ENCODE measurements at regions not wholly inside any gene's neighbourhood (a gene's known extent, or its start where the extent isn't known, plus 50 kb on each side); places are given as distances from the start of the nearest gene placed in this dataset.

DNA sequence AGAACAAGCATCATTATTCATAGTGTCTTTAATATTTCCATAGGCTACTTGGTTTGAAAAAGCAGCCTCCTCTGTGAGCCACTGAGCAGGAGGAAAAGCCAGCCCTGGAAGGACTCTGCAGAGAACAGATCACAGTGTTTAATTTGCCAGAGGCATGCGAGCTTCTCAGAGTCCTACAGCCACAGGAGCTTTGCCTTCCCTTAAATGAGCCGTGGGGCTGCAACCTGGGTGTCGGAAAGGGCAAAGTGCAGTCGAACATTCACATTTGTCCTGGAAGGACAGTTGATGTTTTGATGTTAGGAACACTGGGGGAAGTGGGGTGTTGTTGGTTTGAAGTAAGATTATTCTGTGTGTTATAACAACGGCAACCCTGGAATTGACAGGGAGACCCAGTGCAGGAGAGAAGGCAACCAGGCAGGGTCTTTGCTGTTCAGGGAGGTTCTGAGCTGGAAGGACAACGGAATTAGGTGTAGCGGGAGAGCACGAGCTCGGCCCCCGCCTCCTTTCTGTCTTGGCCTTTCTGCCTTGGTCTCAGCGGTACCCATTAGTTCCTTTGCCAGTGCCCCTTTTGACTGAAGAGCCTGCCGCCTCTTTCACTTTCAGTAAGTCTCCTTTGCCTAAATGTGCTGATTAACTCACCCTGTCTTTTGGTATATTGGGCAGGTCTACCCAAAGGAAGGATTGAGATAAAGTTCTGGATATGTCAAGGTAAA lies 192.3 kb upstream of the PITRM1 start:
- no peak for DNase-seq

DNA sequence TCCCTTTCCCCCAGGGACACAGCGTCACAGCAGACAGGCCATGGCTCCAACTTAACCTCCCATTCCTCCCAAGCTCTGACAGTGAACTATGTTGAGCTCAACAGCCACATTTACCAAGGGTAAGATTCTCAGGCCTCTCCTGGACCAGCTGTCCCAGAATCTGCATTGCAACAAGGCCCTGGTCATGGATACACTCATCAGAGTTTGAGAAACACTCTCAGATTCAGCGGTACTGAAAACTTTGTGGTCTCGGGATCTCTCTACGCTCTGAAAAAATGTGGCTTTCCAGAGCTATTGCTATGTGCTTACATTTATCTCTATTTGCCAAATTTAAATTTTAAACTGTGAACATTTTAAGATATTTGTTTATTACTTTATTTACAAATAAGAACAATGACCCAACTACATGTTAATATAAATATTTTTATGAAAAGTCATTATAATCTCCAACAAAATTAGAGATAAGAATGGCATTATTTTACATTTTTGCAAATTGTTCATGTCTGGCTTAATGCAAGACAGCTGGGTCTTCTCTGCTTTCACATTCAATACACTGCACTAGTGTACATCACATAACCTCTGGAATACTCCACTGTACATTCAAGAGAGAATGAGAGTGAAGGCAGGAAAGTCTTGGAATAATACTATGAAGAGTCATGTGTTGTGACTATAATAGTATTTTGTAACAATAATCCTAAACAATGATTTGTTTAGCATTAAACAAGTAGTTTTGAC lies 190.9 kb upstream of the PITRM1 start:
- no peak for DNase-seq

DNA sequence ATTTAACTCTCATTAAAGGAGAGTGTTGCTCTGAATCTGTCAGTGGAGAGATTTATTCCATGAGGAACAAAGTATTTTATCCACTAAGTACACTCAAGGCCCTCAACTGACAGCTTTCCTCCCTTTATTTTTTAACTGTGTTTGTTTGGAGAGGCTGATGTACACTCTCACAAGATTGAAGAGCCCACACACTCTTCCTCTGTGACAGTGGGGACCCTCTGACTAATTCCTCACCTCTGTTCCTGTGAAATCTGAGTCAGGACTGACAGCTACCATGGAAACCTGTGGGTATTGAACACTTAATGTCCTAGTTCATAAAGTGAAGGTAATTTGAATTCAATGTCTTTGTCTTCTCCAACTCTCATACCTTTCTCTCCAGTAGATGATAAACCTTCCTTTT lies 189.8 kb upstream of the PITRM1 start:
- no peak for DNase-seq

DNA sequence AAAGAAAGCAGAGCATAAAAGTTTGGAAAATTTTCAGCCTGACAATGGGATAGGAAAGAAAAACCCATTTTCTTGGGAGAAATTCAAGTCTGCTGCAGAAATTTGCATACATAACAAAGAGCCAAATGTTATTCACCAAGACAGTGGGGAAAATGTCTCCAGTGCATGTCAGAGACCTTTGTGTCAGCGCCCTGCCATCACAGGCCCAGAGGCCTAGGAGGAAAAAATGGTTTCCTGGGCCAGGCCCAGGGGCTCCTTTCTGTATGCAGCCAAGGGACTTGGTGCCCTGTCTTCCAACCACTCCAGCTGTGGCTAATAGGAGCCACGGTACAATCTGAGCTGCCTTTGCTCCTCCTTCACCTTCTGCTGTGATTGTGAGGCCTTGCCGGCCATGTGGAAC lies 189.1 kb upstream of the PITRM1 start:
- DNase-seq: no peak

DNA sequence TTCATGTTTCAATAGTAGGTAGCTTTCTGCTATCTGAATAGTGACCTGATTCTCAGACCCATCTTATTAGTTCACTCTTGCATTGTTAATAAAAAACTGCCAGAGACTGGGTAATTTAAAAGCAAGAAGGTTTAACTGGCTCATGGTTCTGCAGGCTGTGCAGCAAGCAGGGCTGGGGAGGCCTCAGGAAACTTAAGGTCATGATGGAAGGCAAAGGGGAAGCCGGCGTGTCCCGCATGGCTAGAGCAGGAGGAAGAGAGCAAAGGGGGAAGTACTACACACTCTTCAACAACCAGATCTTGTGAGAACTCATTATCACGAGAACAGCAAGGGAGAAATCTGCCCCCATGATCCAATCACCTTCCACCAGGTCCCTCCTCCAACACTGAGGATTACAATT lies 185.2 kb upstream of the PITRM1 start:
- DNase-seq: no peak

DNA sequence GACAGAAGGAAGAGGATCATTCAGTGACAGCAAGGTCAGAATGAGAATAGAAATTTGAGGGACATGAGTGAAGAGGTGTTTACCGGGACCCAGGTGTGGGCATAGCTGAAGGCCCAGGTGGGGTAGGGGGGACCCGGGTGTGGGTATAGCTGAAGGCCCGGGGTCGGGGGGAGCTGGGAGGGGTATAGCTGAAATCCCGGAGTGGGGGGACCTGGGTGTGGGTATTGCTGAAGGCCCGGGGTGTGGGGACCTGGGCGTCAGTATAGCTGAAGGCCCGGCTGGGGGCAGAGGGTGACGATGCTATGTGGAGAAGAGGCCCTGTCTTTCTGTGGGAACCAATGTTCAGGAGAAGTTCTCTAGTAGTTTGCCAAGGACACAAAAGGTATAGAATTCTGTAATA lies 183.0 kb upstream of the PITRM1 start:
- no peak for DNase-seq

DNA sequence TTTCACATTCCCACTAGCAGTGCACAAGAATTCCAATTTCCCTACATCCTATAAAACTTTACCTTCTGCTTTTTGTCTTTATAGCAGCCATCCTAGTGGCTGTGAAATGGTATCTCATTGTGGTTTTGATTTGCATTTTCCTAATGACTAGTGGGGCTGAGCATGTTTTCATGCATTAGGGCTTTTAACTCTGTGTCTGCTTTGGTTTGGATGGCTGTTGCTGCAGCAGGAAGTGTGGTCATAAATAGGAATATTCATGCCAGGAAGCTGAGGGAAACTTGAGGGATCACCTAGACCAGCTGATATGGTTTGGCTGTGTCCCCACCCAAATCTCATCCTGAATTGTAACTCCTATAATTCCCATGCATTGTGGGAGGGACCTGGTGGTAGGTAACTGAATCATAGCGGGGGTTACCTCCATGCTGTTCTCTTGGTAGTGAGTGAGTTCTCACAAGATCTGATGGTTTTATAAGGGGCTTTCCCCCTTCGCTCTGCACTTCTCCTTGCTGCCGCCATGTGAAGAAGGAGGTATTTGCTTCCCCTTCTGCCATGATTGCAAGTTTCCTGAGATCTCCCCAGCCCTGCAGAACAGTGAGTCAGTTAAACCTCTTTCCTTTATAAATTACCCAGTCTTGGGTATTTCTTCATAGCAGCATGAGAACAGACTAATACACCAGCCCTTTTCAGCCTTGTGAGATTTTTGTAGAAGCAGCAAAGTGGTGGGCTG lies 181.8 kb upstream of the PITRM1 start:
- DNase-seq: no peak

DNA sequence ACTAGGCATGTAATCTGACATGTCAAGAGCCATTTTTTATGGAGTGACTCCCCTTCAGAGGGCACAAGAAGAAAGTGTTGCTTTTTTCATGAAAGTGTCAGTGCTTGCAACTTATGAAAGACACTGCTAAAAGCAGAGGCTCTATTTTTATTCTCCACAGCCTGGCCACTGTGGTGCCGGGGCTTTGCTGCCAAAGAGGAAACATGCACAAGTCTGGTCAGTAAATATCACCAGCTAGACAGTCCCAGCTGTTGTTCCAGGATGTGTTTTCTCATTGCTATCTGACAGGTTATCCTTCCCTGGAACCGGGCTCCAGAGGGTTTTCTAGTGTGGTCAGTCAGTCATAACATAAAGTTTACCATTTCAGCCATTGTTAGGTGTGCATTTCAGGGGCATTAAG lies 180.7 kb upstream of the PITRM1 start:
- no peak for DNase-seq

DNA sequence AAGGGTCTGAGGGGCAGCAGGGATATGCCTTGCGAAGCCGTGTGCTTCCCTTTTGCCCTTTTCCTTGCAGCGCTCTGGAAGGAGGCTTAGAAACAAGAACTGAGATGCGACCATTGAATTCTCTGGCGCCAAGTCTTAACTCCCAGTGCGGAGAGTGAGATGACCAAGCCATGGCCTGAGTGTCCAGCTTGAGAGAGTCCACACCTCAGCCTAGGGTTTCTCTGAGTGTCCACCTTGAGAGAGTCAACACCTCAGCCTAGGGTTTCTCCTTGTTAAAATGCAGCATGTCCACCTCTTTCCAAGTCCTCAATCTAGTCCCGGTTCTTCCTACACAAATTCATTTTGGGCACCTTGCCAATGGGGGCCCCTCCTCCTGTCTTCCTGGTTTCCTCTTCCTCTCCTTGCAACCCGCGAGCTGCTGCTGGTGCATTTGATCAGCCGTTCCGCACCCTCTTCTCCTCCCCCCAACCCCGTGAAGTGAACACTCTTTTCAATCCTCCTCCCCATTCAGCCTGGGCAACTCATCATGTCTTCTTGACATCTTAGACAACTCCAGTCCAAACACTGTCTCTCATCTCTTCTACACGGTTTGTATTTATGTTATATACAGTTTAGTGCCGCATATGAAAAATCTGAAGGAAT lies 178.2 kb upstream of the PITRM1 start:
- no peak for DNase-seq

DNA sequence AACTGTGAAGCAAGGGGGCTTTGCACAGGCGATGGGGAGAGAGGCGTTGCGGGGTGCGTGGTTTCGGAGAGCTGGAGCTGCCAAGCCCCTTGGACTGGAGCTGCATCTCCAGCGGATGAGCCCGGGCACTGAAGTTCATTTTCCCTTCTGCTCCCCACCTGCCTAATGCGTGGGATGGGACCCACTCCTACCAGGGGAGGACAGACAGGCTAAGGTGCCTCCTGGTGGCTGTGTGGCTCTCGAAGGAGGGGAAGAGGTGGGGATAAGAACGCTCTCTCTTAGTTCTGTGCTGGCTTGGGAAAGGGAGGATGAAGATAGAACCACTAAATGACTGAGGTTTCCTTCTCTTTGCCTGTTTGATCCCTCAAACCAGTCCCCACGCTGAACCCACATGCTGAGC lies 177.6 kb upstream of the PITRM1 start:
- DNase-seq: no peak

DNA sequence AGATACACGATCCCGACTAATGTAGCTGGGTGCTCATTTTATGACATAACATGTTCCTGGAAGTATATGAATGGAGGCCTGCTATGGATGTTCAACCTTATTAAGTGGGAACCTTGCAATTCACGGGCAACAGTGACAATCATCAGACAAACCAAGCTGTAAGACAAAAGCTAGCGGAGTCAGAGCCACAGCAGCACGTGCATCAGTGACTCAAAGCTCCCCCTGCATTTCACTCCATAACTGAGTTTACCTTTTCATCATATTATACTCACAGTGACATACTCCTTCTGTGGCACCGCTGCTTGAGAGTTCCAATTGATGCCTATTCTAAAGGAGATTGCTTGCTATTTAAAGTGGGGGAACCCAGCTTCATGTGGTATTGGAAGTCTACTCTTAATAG lies 176.0 kb upstream of the PITRM1 start:
- no peak for DNase-seq

DNA sequence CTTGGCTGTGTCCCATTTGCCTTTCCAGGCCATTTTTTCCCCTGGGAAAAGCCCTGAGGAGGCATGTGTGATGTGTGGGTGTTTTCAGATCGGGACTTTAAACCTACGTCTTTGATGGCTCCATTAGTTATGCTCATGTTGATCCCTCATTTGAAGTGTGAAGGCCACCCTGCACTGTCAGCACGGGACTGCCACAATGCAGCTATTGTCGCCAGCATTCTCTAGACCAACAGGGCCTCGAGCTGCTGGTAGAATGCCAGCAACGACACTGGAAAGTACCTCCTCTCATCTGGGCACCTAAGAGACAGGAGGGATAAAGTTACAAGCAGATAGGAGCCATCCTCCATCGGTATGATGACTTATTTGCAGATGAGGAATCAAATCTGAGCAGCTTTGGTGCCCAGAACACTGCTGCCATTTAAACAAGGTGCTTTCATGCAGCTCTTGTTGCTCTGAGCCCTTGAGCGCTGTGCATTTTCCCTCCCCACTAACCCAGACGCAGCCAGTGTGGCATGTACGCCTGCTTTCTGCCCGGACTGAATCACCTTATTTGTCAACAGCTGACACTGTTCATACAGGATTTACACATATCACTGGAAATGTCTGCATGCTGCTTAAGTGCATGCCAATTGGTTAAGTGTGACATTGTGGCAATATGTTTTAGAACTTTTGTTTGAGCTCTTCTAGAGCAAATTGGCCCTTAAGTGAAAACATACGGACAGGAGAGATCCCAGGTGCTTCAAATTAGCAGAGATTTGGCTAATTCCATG lies 175.0 kb upstream of the PITRM1 start:
- DNase-seq: no peak

DNA sequence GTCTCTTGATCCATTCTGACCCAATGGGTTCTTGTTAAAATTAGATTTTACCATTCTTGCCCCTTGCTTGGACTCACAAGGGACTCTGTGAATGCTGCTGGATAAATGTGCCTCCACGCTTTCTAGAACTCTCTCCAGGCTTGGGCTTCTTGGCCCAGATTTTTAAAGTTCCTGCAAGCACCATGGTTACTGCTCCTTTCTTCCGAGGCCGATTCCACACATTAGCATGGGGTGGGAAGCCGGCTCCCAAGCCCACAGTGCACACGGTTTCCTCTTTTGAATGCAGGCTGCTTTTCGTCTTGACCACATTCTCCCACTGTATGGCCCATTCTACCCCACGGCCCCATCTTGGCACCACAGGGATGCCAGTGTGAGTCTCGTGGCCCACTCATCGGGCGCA lies 174.3 kb upstream of the PITRM1 start:
- DNase-seq: no peak

DNA sequence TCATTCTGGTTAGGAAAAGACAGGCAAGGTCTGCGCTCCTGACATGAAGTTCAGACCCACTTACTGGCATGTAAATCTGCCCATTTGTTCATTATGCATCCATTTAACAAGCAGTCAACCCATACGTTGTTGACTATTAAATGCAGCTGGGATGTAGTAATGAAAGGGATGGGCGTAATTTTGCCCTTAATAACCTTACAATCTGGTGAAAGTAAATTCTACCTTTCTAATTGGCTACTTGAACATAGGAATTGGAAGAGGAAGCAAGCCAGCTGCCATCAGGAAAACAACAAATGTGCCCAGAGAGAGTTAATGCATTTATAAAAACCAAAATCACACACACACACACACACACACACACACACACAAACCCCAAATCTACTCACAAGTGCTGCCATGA lies 170.2 kb upstream of the PITRM1 start:
- DNase-seq: no peak

DNA sequence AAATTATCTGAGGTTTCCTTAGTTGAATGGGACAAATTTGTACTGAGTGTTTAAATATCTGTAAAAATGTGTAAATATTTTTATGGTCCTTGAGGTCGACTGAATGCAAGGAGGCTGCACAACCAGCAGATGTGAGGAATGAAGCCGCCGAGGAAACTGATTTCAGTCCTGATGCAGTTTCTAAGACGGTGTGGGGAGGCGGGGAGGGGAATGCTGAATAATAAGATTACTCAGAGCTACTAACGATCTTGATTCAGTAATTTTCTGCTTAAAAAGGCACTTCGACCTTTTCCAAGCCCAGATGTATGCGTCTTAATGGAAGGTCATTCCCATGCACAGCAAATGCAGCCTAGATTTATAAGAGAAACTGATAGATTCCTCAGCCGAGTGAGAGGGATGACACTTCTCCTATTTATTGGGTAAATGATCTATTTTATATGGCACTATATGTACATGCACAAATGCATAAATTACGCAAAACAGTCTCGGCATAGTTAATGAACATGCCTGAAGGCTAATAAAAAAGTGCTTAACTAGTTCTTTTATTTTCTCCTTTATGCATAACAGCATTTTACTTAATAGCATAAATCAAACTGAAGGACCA lies 167.6 kb upstream of the PITRM1 start:
- no peak for DNase-seq

DNA sequence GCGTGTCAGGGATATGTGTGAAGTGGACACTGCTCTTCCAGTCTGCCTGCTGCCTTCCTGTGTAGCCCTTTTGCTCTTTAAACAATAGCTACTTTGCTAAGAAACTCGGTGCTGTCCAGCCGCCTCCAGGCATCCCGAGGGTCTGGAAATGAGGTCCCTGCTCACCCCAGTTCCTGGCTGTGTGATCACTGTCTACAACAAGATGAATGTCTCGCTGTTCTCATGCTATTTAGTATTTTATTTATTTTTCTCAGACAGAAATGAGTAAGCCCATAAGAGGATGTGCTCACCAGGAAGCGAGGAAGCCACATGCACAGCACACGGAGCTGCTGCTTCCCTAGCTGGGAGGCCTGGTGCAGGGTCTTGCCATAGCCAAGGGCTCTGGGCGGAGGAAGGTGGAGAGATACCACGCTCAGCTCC lies 167.0 kb upstream of the PITRM1 start:
- DNase-seq: no peak

DNA sequence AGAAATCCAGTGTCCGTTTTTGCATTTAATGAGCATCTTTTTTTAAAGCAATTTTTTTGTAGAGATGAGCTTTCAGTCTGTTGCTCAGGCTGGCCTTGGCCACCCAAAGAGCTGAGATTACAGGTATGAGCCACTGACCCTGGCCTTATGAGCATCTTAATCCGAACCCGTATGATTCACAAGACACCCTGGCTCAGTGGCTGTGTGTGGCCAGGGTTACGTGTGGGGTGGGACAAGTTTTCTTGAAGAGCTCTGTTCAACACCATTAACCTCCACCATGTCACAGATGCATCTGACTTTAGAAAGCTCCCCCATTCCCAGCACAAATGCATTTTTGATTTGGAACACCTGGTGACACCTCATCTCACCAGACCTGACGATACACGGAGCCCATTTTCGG lies 166.5 kb upstream of the PITRM1 start:
- DNase-seq: no peak

DNA sequence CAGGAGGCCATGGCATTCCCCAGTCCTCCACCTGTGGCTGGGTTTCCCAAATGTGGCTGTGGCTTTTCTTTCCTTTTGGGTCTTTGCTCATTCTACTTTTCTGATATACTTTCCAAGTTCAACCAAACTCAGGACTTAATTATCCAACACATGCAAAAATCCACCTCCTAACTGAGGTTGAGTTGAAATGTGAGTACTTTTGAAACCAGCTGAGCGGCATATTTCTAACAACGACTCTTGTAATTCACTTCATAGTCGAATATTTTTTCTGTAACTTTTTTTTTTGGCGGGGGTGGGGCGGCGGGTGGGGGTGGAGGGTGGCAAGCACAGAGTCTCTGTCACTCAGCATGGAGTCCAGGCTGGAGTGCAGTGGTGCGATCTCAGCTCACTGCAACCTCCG lies 165.2 kb upstream of the PITRM1 start:
- no peak for DNase-seq

DNA sequence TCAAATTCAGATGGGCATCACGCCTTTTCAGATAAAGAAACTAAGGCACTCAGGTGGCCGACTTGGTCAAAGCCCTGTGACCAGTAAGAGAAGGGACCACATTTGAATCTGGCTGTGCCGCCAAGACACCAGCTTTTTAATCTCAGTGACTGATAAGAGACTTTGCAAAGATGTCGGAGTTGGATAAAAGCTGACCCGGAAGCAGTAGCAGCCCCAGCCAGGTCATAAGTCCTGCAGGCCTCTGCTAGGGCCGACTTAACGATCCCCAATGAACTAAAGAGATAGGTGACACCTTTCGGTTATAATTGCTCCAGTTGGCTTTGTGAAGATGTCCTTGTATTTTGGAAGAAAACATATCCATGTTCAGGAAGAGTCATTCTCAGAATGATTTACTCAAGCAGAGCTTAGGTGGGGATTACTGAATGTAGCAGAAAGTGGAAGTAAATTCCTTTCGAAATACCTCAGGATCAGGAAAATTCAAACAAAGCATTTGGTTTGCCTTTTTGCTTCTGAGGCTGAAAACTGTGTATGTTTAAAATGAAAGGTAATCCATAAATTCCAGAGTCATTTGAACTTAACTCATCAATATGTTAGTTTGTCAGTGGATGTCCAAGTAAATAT lies 164.2 kb upstream of the PITRM1 start:
- DNase-seq: no peak

DNA sequence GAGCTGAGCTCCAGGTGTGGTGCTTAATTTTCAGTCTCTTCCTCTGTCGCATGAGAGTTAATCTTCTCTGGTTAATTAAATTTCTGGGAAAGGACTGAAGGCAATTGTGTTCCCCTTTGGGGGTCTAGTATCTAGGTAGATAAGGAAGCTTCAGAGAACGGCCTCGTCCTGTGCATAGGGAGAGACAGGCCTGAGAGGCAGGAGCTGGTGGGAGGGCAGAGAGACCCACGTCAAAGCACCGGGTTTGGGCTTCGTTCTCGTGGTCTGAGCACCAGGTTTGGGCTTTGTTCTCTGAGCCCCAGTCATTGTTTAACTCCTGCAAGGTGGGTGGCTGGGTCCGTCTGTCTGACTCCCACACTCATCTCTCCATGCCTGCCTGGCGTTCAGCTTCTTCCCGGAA lies 160.8 kb upstream of the PITRM1 start:
- DNase-seq: no peak

DNA sequence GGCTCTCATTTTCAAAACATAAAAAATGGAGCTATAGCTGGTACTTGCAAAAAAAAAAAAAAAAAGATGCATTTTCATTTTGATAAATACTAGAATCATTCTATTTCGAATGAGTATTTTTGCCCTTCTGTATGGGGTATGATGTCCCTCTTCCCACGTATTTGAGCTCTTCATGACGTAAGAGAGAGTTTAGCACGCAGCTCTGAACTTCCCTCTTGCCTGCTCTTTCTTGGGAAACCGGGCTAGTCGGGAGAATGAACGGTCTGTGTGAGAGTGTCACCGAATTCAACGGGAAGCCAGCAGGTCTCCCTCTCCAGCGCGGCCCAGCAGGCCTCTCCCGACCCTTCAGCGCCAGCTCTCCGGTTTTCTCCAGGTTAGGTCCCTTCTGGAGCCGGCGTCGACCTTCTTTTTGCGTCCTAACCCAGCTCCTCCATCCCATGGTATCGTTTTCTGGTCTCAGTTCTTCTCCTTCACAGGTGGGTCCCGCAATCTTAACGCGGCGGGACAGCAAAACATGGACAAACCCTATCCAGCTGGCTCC lies 159.2 kb upstream of the PITRM1 start:
- no peak for DNase-seq

DNA sequence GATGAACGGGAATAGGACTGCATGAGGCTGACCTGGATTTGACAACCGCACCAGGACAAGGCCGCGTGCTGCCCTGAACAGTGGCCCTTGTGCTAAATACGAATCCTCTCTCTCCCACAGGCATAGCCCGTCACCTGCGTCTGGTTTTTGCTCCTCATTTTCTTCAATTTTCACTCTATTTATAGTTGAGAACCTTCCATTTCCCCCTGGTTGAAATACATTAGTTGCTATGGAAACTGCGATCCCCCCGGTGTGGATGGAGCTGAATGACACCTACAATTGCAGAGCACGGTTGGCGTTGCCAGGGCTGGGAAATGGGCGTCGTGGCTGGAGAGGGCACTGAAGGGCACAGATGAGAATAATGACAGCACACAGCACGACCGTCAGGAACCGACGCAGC lies 158.6 kb upstream of the PITRM1 start:
- no peak for DNase-seq

Measured in CD4-positive, alpha-beta T cell treated with Interleukin-17A for 4 hours (primary cell).